GM12878 (cell line): ENCODE measurements at regions not wholly inside any gene's neighbourhood (a gene's known extent, or its start where the extent isn't known, plus 50 kb on each side); places are given as distances from the start of the nearest gene placed in this dataset.

Experiments
- ATAC-seq: fragments of 200-7000 bp; cut with Tn5 transposase; 3 replicates; pipeline ENCODE4 v1.9.1; 2020; ENCODE audit warnings: mild to moderate bottlenecking, moderate library complexity
- BruUV-seq: library from RNA; stranded (reverse); fragments of 400-500 nt; replicated peaks from 2 replicates; lab custom pipeline; 2021; lab: Mats Ljungman, UMichigan
- CTCF ChIA-PET: fragments of 300-600 bp; sonication (Branson Sonifier 250); formaldehyde crosslinking; extraction: SDS; loops from one replicate; lab custom pipeline; 2021; ENCODE audit warnings: inconsistent platforms; lab: Yijun Ruan, JAX
- POLR2A ChIA-PET: fragments of 350-600 bp; formaldehyde crosslinking; extraction: SDS; loops from one replicate; lab custom pipeline; 2021; ENCODE audit warnings: inconsistent platforms; lab: Charles Lee
- RAD21 ChIA-PET: fragments of 300-600 bp; sonication (Branson Sonifier 250); formaldehyde crosslinking; loops from one replicate; lab custom pipeline; 2023; ENCODE audit warnings: antibody characterized with exemption; ENCODE audit not compliant: unreplicated experiment; lab: Charles Lee
- SMC1A ChIA-PET: fragments of 300-600 bp; sonication (Branson Sonifier 250); formaldehyde crosslinking; loops from one replicate; lab custom pipeline; 2023; ENCODE audit not compliant: unreplicated experiment, uncharacterized antibody; lab: Charles Lee
- DNase-seq: peaks from one replicate; pipeline ENCODE4 v3.0.0-alpha.2; 2011; ENCODE audit warnings: low read depth, low spot score
- FAIRE-seq: peaks from 3 replicates; lab custom pipeline; 2011; peaks lifted over from hg19 to GRCh38; lab: Jason Lieb, UNC
- H2AFZ ChIP-seq: 2 replicates; pipeline ENCODE4 v1.6.0; 2011; ENCODE audit warnings: low read depth, low read length, control low read depth; ENCODE audit not compliant: control insufficient read depth
- H3K27ac ChIP-seq: 2 replicates; pipeline ENCODE4 v1.5.1; 2011; ENCODE audit warnings: control low read depth; ENCODE audit not compliant: control insufficient read depth, insufficient read depth
- H3K27me3 ChIP-seq, 2 experiments: replicated peaks in 1 of 2; 2 replicates each; pipeline versions ENCODE4 v1.6.0 to v1.6.1; 2011; ENCODE audit warnings: low read length in 1 of 2; ENCODE audit not compliant: control insufficient read depth in 2 of 2, insufficient read depth in 2 of 2
- H3K36me3 ChIP-seq, 2 experiments: 2 replicates each; pipeline ENCODE4 v1.5.1; 2011; ENCODE audit warnings: low read length in 1 of 2; ENCODE audit not compliant: control insufficient read depth in 2 of 2, insufficient read depth in 2 of 2
- H3K4me1 ChIP-seq: 2 replicates; pipeline ENCODE4 v1.6.1; 2011; ENCODE audit warnings: mild to moderate bottlenecking, low read length, moderate library complexity, mixed read lengths; ENCODE audit not compliant: control insufficient read depth, insufficient read depth
- H3K4me2 ChIP-seq: 2 replicates; pipeline ENCODE4 v1.6.0; 2011; ENCODE audit warnings: control low read depth; ENCODE audit not compliant: control insufficient read depth, insufficient read depth
- H3K4me3 ChIP-seq: fragments of 200-600 bp; sonication (generic); 2 replicates; pipeline ENCODE4 v1.5.1; 2016
- H3K79me2 ChIP-seq: 2 replicates; pipeline ENCODE4 v1.6.0; 2011; ENCODE audit warnings: low read length; ENCODE audit not compliant: control insufficient read depth, insufficient read depth
- H3K9ac ChIP-seq: 2 replicates; pipeline ENCODE4 v1.8.0; 2011; ENCODE audit warnings: low read length, control low read depth, mixed read lengths; ENCODE audit not compliant: control insufficient read depth, insufficient read depth
- H3K9me3 ChIP-seq: replicated peaks from 3 replicates; pipeline ENCODE4 v1.5.1; 2011; ENCODE audit warnings: mild to moderate bottlenecking, low read length; ENCODE audit not compliant: control insufficient read depth, insufficient read depth
- H4K20me1 ChIP-seq: 2 replicates; pipeline ENCODE4 v1.6.0; 2011; ENCODE audit not compliant: control insufficient read depth, insufficient read depth
- CTCF ChIP-seq, 3 experiments: IDR thresholded peaks in 2 of 3; conservative IDR thresholded peaks in 1 of 3; 2 replicates each; pipeline ENCODE4 v1.5.1; 2011; ENCODE audit warnings: low read depth in 3 of 3, low read length in 3 of 3, mild to moderate bottlenecking in 3 of 3, control low read depth in 2 of 3, moderate library complexity in 2 of 3, inconsistent platforms in 1 of 3, mixed read lengths in 1 of 3; ENCODE audit not compliant: control insufficient read depth in 2 of 3, insufficient read depth in 1 of 3; ENCODE audit errors: extremely low read depth in 1 of 3
- DPF2 ChIP-seq: fragments of 450-650 bp; IDR thresholded peaks from 2 replicates; pipeline ENCODE4 v1.6.1; 2017; ENCODE audit warnings: mild to moderate bottlenecking
- GABPA ChIP-seq: IDR thresholded peaks from 2 replicates; pipeline ENCODE4 v1.6.1; 2014; ENCODE audit warnings: antibody characterized with exemption, low read depth, mild to moderate bottlenecking, inconsistent platforms
- HCFC1 ChIP-seq: fragments of 150-350 bp; IDR thresholded peaks from 2 replicates; pipeline ENCODE4 v1.6.1; 2014; ENCODE audit warnings: low read length
- MEF2A ChIP-seq: IDR thresholded peaks from 2 replicates; pipeline ENCODE4 v1.6.1; 2011; ENCODE audit warnings: low read depth, mild to moderate bottlenecking, low read length, moderate library complexity; ENCODE audit not compliant: insufficient read depth
- PML ChIP-seq: IDR thresholded peaks from 2 replicates; pipeline ENCODE4 v1.6.1; 2012; ENCODE audit warnings: low read length, inconsistent platforms
- RB1 ChIP-seq: fragments of 450-650 bp; formaldehyde crosslinking; IDR thresholded peaks from 2 replicates; pipeline ENCODE4 v1.6.1; 2017; ENCODE audit warnings: mild to moderate bottlenecking, borderline replicate concordance
- STAT1 ChIP-seq: fragments of 450-650 bp; conservative IDR thresholded peaks from 2 replicates; pipeline ENCODE4 v1.6.1; 2014; ENCODE audit warnings: antibody characterized with exemption, mild to moderate bottlenecking
- WGBS: methylation state at CpG from one replicate; pipeline ENCODE4 v1.1.6; 2016; ENCODE audit warnings: low lambda C conversion rate; ENCODE audit not compliant: insufficient replicate concordance, insufficient coverage; ENCODE audit errors: missing lambda C conversion rate; 5-methylcytosine and 5-hydroxymethylcytosine counted together
- in situ Hi-C: fragments of 300-500 bp; cut with MboI; formaldehyde crosslinking; loops from 9 replicates; pipeline ENCODE4 v1.14.3; 2018; ENCODE audit warnings: mixed read lengths
- intact Hi-C: fragments of 100-400 bp; cut with micrococcal nuclease; formaldehyde crosslinking; loops from one replicate; pipeline ENCODE4 v1.14.2; 2022; ENCODE audit not compliant: unreplicated experiment

- ChIA-PET CTCF (interaction anchor here (1.1 to 1.3 kb wide), 2 partner anchors 123 to 253 kb away, joined by 3 to 4 read pairs; no protein-coding TSS in a partner anchor), SMC1A (interaction anchor here (1.6 kb wide), 1 partner anchor 54 kb away, joined by 4 read pairs; no protein-coding TSS in a partner anchor), POLR2A (no interaction called here), RAD21 (no interaction called here)
- TF ChIP-seq RB1 (no peak), PML (no peak), STAT1 (no peak), CTCF (IDR thresholded peaks at IDR 0.05 in 2 of 3, conservative IDR thresholded peaks at IDR 0.05 in 1 of 3; ENCODE audit: control insufficient read depth in 2 of 3, extremely low read depth in 1 of 3, insufficient read depth in 1 of 3, low read depth in 3 of 3, low read length in 3 of 3) (no peak)
- Histone ChIP-seq H3K27ac (no peak overlapping the region), H3K4me3 (no peak overlapping the region), H4K20me1 (no peaks in the 10 kb centered on the region), H3K4me2 (no peak overlapping the region), H3K27me3 (peaks cover 0 to 10% of the 10 kb centered on the region in 2 experiments; a peak in 2 of 4 replicates), H3K9me3 (no peaks in the 10 kb centered on the region), H3K36me3 (no peaks in the 10 kb centered on the region), H3K79me2 (no peaks in the 10 kb centered on the region), H3K4me1 (no peaks in the 10 kb centered on the region), H3K9ac (no peak overlapping the region), H2AFZ (no peak overlapping the region)
- WGBS, result 28% methylated on average over 4 of the region's 4 CpGs
- ATAC-seq (no peak), FAIRE-seq (no peak), DNase-seq (no peak)
- in situ Hi-C loops, result no loop called here
- no TSS peak for BruUV-seq
- intact Hi-C loops, result no loop called here
Observed at GRCh38 chr1:172949096-172949495, 101.6 kb downstream of the TNFSF18 start.

GRCh38 chr1:172950528-172950927 is 100.2 kb downstream of the TNFSF18 start:
- POLR2A ChIA-PET, result no interaction called here
- RAD21 ChIA-PET, result no interaction called here
- Histone ChIP-seq H4K20me1 (no peaks in the 10 kb centered on the region), H3K79me2 (no peaks in the 10 kb centered on the region), H3K9ac (no peak overlapping the region), H3K9me3 (no peaks in the 10 kb centered on the region), H3K4me3 (no peak overlapping the region), H3K36me3 (no peaks in the 10 kb centered on the region), H3K27me3 (peaks cover 0 to 8% of the 10 kb centered on the region in 2 experiments; a peak in 1 of 4 replicates), H3K4me1 (no peaks in the 10 kb centered on the region), H3K4me2 (no peak overlapping the region), H2AFZ (no peak overlapping the region), H3K27ac (no peak overlapping the region)
- ATAC-seq (no peak), FAIRE-seq (no peak), DNase-seq (no peak)
- in situ Hi-C loops (no loop called here), intact Hi-C loops (no loop called here)
- CTCF ChIA-PET, result no interaction called here
- TF ChIP-seq MEF2A, result no peak
- no peak for TF ChIP-seq GABPA
- no peak for TF ChIP-seq HCFC1
- no peak for TF ChIP-seq DPF2
- no TSS peak for BruUV-seq
- WGBS, result 77% methylated on average over 2 of the region's 2 CpGs
- SMC1A ChIA-PET, result interaction anchor here (1.6 kb wide), 1 partner anchor 56 kb away, joined by 4 read pairs; no protein-coding TSS in a partner anchor
